Fibroblast of lung (primary cell): ENCODE measurements at regions not wholly inside any gene's neighbourhood (a gene's known extent, or its start where the extent isn't known, plus 50 kb on each side); places are given as distances from the start of the nearest gene placed in this dataset.

ENCODE experiments used
- EZH2 ChIP-seq: IDR thresholded peaks from 2 replicates; pipeline ENCODE4 v1.5.1; 2012; ENCODE audit warnings: low read length, control low read depth, mild to moderate bottlenecking; ENCODE audit errors: missing control alignments
- TF ChIP-seq, protein P1 (sequence below), 2 donors: IDR thresholded peaks in 1 of 2; conservative IDR thresholded peaks in 1 of 2; 1 replicate in 1 of 2; 2 replicates in 1 of 2; pipeline ENCODE4 v1.5.1; 2011 to 2012; ENCODE audit warnings: low read length in 2 of 2, control low read depth in 1 of 2, inconsistent platforms in 1 of 2, low read depth in 1 of 2, mild to moderate bottlenecking in 1 of 2

- TF ChIP-seq, protein P1, sequence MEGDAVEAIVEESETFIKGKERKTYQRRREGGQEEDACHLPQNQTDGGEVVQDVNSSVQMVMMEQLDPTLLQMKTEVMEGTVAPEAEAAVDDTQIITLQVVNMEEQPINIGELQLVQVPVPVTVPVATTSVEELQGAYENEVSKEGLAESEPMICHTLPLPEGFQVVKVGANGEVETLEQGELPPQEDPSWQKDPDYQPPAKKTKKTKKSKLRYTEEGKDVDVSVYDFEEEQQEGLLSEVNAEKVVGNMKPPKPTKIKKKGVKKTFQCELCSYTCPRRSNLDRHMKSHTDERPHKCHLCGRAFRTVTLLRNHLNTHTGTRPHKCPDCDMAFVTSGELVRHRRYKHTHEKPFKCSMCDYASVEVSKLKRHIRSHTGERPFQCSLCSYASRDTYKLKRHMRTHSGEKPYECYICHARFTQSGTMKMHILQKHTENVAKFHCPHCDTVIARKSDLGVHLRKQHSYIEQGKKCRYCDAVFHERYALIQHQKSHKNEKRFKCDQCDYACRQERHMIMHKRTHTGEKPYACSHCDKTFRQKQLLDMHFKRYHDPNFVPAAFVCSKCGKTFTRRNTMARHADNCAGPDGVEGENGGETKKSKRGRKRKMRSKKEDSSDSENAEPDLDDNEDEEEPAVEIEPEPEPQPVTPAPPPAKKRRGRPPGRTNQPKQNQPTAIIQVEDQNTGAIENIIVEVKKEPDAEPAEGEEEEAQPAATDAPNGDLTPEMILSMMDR (conservative IDR thresholded peaks at IDR 0.05 in 1 of 2, IDR thresholded peaks at IDR 0.05 in 1 of 2; ENCODE audit: low read depth in 1 of 2, low read length in 2 of 2), result no peak
- TF ChIP-seq EZH2, result no peak
Measured at GRCh38 chr4:99711657-99712056, 54.0 kb upstream of the C4orf54 start.
